OCI-LY3 (cell line): ENCODE measurements at regions not wholly inside any gene's neighbourhood (a gene's known extent, or its start where the extent isn't known, plus 50 kb on each side); places are given as distances from the start of the nearest gene placed in this dataset.

ENCODE experiments used
- H2AFZ ChIP-seq: fragments of 200-600, 300-600 bp; shearing (Covaris generic); 2 replicates; pipeline ENCODE4 v1.6.0; 2014; ENCODE audit warnings: antibody characterized with exemption, low read depth, low read length
- H3K27ac ChIP-seq: fragments of 200-600, 300-600 bp; sonication (generic); 2 replicates; pipeline ENCODE4 v1.5.1; 2014; ENCODE audit warnings: mild to moderate bottlenecking, low read length, moderate library complexity, mixed read lengths
- H3K27me3 ChIP-seq: fragments of 200-600, 300-600 bp; sonication (generic); 2 replicates; pipeline ENCODE4 v1.6.1; 2014; ENCODE audit warnings: low read depth, low read length, mixed read lengths
- H3K36me3 ChIP-seq: fragments of 200-600, 300-600 bp; sonication (generic); replicated peaks from 2 replicates; pipeline ENCODE3; 2014; ENCODE audit warnings: low read depth, low read length, mixed read lengths
- H3K4me1 ChIP-seq: fragments of 300-600, 200-600 bp; sonication (generic); 2 replicates; pipeline ENCODE4 v1.6.1; 2014; ENCODE audit warnings: low read length, mixed read lengths
- H3K4me2 ChIP-seq: fragments of 200-600, 300-600 bp; sonication (generic); 2 replicates; pipeline ENCODE4 v1.6.1; 2014; ENCODE audit warnings: low read length, mixed read lengths
- H3K4me3 ChIP-seq: fragments of 300-600, 200-600 bp; sonication (generic); 2 replicates; pipeline ENCODE4 v1.5.1; 2014; ENCODE audit warnings: antibody characterized with exemption, mild to moderate bottlenecking, low read length, moderate library complexity
- H3K79me2 ChIP-seq: fragments of 300-600, 200-600 bp; shearing (Covaris generic); 2 replicates; pipeline ENCODE4 v1.6.1; 2014; ENCODE audit warnings: mild to moderate bottlenecking, low read length, mixed read lengths
- H3K9ac ChIP-seq: fragments of 300-600, 200-600 bp; shearing (Covaris generic); 2 replicates; pipeline ENCODE4 v1.6.0; 2014; ENCODE audit warnings: mild to moderate bottlenecking, low read length, moderate library complexity
- H3K9me3 ChIP-seq: fragments of 200-600, 300-600 bp; shearing (Covaris generic); 2 replicates; pipeline ENCODE4 v1.6.1; 2014; ENCODE audit warnings: low read length, mixed read lengths; ENCODE audit not compliant: insufficient read depth
- H4K20me1 ChIP-seq: fragments of 200-600, 300-600 bp; sonication (generic); 2 replicates; pipeline ENCODE4 v1.6.1; 2016; ENCODE audit warnings: low read length, mixed read lengths; ENCODE audit not compliant: insufficient read depth
- EZH2phosphoT487 ChIP-seq: fragments of 200-600 bp; shearing (Covaris generic); IDR thresholded peaks from 2 replicates; pipeline ENCODE4 v1.6.1; 2018; ENCODE audit warnings: antibody characterized with exemption, mixed run types, low read depth
- TF ChIP-seq, protein P1 (sequence below): fragments of 200-600, 300-600 bp; sonication (generic); IDR thresholded peaks from 2 replicates; pipeline ENCODE4 v1.5.1; 2014; ENCODE audit warnings: antibody characterized with exemption, low read length, low read depth

- Histone ChIP-seq H3K27ac (peak overlapping the region; percentile 93), H3K9me3 (peaks cover 5% of the 10 kb centered on the region), H3K4me2 (peak overlapping the region; percentile 66), H4K20me1 (no peaks in the 10 kb centered on the region), H3K9ac (peak overlapping the region; percentile 80), H2AFZ (no peak overlapping the region), H3K4me3 (peak overlapping the region; percentile 41), H3K79me2 (no peaks in the 10 kb centered on the region), H3K27me3 (no peaks in the 10 kb centered on the region), H3K4me1 (peaks cover 79% of the 10 kb centered on the region), H3K36me3 (peaks cover 19% of the 10 kb centered on the region)
- TF ChIP-seq EZH2phosphoT487 = no peak
- TF ChIP-seq, protein P1, sequence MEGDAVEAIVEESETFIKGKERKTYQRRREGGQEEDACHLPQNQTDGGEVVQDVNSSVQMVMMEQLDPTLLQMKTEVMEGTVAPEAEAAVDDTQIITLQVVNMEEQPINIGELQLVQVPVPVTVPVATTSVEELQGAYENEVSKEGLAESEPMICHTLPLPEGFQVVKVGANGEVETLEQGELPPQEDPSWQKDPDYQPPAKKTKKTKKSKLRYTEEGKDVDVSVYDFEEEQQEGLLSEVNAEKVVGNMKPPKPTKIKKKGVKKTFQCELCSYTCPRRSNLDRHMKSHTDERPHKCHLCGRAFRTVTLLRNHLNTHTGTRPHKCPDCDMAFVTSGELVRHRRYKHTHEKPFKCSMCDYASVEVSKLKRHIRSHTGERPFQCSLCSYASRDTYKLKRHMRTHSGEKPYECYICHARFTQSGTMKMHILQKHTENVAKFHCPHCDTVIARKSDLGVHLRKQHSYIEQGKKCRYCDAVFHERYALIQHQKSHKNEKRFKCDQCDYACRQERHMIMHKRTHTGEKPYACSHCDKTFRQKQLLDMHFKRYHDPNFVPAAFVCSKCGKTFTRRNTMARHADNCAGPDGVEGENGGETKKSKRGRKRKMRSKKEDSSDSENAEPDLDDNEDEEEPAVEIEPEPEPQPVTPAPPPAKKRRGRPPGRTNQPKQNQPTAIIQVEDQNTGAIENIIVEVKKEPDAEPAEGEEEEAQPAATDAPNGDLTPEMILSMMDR = no peak
Observed at GRCh38 chr4:151888367-151888866, 127.6 kb upstream of the GATB start.

- Histone ChIP-seq H3K9me3 (peaks cover 5% of the 10 kb centered on the region), H3K4me2 (peak overlapping the region; percentile 66), H3K27ac (peak overlapping the region; percentile 93)
Observed at GRCh38 chr4:151887816-151888180, 127.0 kb upstream of the GATB start.

GRCh38 chr4:151887031-151887815 is 126.4 kb upstream of the GATB start:
- Histone ChIP-seq H3K27ac (peak overlapping the region; percentile 93), H3K79me2 (no peaks in the 10 kb centered on the region), H3K9me3 (peaks cover 5% of the 10 kb centered on the region), H3K9ac (peak overlapping the region; percentile 80), H3K36me3 (peaks cover 19% of the 10 kb centered on the region), H2AFZ (0 out of 2 replicates have a peak overlapping the region, but pooled peaks have one; percentile 0), H3K4me2 (peak overlapping the region; percentile 68), H3K27me3 (no peaks in the 10 kb centered on the region), H3K4me3 (peak overlapping the region; percentile 41), H3K4me1 (peaks cover 91% of the 10 kb centered on the region), H4K20me1 (no peaks in the 10 kb centered on the region)
- TF ChIP-seq, protein P1 = no peak
- TF ChIP-seq EZH2phosphoT487 = no peak

More at GRCh38 chr4:151887816-151888180, 127.0 kb upstream of the GATB start:
- Histone ChIP-seq H2AFZ (no peak overlapping the region), H3K4me1 (peaks cover 85% of the 10 kb centered on the region), H3K36me3 (peaks cover 19% of the 10 kb centered on the region), H4K20me1 (no peaks in the 10 kb centered on the region), H3K27me3 (no peaks in the 10 kb centered on the region), H3K4me3 (peak overlapping the region; percentile 41), H3K9ac (peak overlapping the region; percentile 80), H3K79me2 (no peaks in the 10 kb centered on the region)
- TF ChIP-seq, protein P1 = no peak
- no peak for TF ChIP-seq EZH2phosphoT487

DNA sequence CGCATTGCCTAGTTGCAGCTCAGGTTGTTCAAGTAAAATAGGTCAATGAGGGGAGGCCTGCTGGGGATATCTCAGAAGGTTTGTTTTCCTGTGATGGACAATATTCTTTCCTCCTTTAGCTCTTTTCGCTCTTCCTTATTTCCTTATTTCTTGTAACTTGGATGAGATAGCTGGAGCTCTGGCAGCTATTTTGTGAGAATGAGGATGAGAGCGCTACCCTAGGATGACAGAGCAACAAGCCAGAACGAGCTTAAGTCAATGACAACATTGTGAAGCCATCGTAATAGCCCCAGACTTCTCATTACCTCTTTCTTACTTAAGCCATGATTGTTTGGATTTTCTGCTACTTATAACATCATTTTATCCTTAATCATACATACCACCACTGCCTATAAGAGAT is 124.3 kb upstream of the GATB start:
- Histone ChIP-seq H3K27ac (peak overlapping the region; percentile 92), H3K9ac (peak overlapping the region; percentile 76; the same call in 1 of the 2 replicates), H3K27me3 (no peaks in the 10 kb centered on the region), H3K36me3 (peaks cover 17% of the 10 kb centered on the region), H3K79me2 (no peaks in the 10 kb centered on the region), H3K4me2 (peak overlapping the region; percentile 70), H4K20me1 (no peaks in the 10 kb centered on the region), H3K4me1 (peaks cover 97% of the 10 kb centered on the region), H3K9me3 (peaks cover 5% of the 10 kb centered on the region), H3K4me3 (no peak overlapping the region), H2AFZ (no peak overlapping the region)
- TF ChIP-seq, protein P1 = no peak
- no peak for TF ChIP-seq EZH2phosphoT487
